Cardiac septum (tissue), 1 donor: ENCODE measurements at regions not wholly inside any gene's neighbourhood (a gene's known extent, or its start where the extent isn't known, plus 50 kb on each side); places are given as distances from the start of the nearest gene placed in this dataset.
"Not testable (repeated sequence)": the region's sequence is repeated elsewhere in the genome, so short reads cannot be mapped to it uniquely, and the experiment has no call there.

Experiments
- DNase-seq: peaks from one replicate; pipeline ENCODE4 v3.0.0-alpha.2; 2020; ENCODE audit warnings: low spot score
- intact Hi-C: fragments of 100-400 bp; cut with DNase I; formaldehyde crosslinking; loops from one replicate; pipeline ENCODE4 v1.14.0; 2022
- donor health status: DM: no; HTN: no; CAD: no.

DNA sequence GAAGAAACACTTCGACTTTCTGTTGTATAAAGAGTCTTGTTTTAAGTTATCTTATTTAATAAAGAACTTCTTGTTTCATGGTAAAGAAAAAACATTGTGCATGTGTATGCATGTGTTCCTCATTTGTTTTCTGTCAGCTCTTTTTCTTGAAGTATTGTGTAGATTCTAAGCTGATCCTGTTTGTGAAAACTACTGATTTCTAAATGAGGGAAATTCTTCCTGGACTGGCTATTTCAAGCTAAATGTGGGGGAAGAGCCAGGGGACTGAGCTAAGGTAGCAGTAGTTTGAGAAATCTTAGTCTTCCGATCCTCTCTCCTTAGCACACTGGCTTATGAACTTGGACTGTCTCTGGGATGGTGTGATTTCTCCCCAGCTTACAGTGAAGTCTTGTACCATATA, 56.4 kb upstream of the RBMS1 start:
- intact Hi-C loops = no loop called here
- no peak for DNase-seq

DNA sequence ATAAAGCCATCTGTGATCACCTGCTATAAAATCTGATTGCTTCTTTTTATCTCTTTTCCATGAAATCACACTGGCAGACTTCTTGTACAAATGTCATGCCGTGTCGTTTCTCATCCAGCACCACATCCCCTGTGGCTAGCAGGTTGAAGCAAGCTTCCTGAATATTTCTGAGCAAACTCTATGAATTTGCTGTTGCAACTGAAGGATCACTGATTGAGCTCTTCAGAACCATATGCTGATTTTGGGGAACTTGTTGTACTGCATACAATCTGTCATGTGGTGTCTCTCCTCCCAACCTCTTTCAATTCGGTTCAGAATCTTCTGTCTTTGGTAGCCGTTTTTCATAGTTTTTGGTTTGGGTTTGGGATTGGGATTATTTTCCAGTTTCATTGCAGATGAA, 57.7 kb upstream of the RBMS1 start:
- intact Hi-C loops = no loop called here
- DNase-seq = no peak

DNA sequence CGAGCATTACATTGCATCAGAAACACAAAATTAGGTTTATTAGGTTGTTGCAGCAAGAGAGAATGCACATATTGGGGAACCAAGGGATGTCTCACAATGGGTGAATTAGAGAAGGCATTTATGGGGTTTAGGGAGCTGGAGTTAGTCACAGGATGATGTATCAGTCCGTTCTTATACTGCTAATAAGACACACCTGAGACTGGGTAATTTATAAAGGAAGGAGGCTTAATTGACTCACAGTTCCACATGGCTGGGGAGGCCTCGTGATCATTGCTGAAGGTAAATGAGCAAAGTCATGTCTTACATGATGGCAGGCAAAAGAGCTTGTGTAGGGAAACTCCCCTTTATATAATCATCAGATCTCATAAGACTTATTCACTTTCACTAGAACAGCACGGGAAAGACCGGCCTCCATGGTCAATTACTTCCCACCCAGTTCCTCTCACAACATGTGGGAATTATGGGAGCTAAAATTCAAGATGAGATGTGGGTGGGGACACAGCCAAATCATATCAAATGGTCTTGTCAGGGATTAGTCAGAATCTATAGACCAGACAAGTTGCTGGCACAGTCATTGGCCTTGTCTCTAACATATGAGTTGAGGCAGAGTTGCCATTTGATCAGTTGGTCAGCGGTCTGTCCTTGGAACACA, 61.9 kb upstream of the RBMS1 start:
- no peak for DNase-seq
- intact Hi-C loops = no loop called here

DNA sequence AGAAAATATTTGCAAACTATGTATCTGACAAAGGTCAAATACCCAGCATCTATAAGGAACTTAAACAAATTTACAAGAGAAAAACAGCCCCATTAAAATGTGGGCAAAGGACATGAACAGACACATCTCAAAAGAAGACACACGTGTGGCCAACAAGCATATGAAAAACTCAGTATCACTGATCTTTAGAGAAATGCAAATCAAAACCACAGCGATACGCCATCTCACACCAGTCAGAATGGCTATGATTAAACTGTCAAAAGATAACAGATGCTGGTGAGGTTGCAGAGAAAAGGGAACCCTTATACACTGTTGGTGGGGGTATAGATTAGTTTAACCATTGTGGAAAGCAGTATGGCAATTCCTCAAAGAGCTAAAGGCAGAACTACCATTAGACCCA, 64.3 kb upstream of the RBMS1 start:
- no peak for DNase-seq
- intact Hi-C loops = no loop called here

DNA sequence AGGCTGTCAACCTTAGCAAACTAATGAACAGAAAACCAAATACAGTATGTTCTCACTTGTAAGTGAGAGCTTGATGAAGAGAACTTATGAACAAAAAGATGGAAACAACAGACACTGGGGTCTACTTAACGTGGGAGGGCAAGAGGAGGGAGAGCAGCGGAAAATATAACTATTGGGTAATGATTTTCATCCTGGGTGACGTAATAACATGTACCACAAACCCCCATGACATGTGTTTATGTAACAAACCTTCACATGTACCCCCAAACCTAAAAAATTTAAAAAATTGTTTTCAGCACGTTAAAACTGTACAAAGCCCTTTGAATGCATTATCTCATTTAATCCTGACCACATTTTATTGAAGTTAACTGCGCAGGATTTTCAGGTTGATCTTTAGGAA, 64.9 kb upstream of the RBMS1 start:
- no peak for DNase-seq
- intact Hi-C loops = no loop called here

DNA sequence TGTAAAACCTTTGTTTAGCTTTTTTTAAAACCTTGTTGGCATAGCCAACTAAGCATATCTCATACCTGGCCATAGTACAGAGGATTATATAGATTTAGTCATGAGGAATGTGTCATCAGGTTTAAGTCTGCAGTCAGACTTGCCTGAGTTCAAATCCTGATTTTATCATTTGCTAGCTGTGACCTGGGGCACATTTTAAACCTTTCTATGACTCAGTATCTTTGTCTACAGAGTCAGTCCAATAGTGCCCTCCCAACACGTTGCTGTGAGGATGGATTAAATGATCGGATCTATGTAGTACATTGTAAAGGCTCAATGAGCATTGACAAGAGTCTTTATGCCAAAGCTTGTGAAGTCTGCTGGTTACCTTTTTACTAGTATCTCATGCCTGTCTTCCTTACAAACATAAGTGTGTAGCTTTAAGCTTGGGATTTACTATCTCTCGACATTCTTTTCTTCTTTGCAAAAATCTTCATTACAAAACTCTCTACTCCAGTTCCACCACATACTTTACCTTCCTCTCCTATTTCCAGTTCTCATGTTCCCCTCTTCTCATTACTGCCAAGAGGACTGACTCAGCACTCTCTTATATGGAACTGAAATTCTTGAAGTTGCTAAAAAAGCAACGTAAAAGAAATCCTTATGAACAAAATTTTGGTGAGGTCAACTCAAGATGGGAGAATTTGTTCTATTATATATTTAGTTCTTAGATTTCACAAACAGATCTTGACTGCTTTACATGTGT, 68.1 kb upstream of the RBMS1 start:
- intact Hi-C loops = no loop called here
- no peak for DNase-seq

DNA sequence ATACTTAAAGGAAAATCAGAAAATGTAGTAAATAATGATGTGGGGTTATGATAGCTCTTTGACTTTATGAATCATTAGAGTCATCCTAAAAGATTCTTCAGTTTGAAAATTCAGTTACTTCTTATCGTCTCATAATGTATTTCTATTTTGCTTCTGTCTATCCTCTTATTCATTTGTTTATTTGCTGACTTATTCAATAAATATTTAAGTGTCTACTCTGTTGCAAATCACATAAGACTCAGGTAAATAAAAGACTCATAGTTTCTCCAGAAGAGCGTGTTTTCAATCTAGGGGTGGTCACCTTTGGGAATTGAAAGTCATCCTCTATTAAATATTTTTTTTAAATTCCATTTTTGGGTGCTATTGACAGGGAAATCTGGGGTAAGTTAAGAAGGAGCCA, 69.1 kb upstream of the RBMS1 start:
- intact Hi-C loops = no loop called here
- DNase-seq = no peak

DNA sequence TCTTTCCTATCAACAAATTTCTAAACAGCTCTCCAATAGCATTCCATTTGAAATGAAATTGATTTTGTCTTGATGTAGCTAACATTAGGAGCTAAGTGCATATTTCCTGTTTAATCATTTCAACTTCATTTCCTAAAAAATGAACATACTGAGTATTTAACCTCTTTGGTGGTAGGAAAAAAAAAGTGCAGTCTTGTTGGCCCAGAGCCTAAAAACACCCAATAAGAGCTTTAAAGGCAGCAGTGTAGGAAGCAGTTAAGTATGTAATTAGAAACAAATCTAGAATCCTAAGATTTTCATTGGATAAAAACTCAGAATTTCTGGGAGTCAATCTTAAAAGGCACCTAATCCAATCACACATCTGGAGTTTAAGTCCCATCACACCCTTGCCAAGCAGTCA, 71.0 kb upstream of the RBMS1 start:
- intact Hi-C loops = no loop called here
- DNase-seq = no peak

DNA sequence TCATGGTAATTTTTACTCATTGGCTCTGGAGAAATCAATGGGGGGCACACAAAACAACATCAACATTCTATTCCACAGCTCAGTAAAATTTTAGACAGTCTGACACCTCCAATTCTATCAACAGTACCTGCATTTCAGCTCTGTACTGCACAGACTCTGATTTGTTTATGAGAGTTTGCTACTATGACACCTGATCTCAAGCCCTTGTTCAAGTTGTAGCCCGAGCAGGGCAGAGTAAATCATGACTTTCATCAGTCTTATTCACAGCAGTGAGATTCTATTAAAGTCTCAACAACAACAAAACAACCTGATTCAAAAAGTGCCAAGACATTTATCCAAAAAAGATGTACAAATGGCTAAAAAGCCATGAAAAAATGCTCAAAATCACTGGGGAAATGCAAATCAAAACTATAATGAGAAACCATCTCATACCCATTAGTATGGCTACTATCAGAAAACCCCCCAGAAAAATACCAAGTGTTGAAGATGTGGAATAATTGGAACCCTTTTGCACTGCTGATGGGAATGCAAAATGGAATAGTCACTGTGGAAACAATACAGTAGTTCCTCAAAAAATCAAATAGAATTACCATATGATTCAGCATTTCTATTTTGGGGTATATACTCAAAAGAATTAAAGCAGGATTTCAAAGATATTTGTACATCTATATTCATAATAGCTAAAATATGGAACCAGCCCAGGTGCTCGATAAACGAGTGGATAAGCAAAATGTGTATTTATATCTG, 71.7 kb upstream of the RBMS1 start:
- no peak for DNase-seq
- intact Hi-C loops = no loop called here

GRCh38 chr2:160566717-160567116, 73.1 kb upstream of the RBMS1 start:
- intact Hi-C loops = no loop called here
- no peak for DNase-seq

DNA sequence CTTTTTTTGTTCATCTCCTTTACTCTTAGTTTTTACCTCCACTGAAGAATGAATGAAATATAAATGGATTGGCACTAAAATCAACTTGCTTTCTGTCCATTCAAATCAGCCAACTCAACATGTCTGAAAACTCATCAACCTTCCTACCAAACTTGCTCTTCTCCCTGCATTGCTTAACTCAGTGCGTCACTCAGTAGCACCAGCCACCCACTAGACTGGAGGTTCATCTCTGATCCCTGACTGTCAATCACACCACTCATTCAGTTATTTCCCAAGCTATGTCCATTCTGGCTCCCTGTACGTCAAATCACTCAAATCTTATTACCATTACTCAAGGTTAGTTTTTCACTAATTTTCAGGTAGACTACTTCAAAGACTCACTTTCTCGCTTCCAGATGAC, 75.2 kb upstream of the RBMS1 start:
- no peak for DNase-seq
- intact Hi-C loops = no loop called here

GRCh38 chr2:160570376-160570775, 76.8 kb upstream of the RBMS1 start:
- intact Hi-C loops = loop anchor here (5.0 kb wide), 1 partner anchor 183 kb away; no protein-coding TSS in a partner anchor
- DNase-seq = no peak

- intact Hi-C loops = loop anchor here (5.0 kb wide), 1 partner anchor 187 kb away; no protein-coding TSS in a partner anchor
- DNase-seq = no peak
These were observed 81.0 kb upstream of the RBMS1 start for GRCh38 chr2:160574468-160575140.

GRCh38 chr2:160575368-160575767, 81.8 kb upstream of the RBMS1 start:
- DNase-seq = no peak
- intact Hi-C loops = no loop called here

DNA sequence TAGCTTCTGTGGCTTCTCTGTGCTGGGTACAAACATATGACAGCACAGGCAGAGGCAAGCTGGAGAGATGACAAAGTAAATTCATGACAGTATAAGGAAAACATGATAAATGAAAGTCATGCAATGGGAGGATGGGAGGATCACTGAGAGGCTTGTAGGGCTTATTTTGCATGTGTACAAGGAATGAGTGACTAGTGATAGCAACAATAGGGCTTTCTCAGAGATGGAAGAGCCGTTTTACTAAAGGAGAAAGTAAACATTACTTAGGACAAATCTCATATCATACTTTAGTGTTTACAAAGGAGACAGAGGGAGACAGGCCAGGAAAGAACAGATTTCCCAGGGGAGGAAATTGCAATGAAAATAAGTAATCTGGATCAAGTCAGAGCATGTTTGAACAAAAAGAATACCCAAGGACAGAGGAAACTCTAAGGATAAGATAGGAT, 82.5 kb upstream of the RBMS1 start:
- intact Hi-C loops = no loop called here
- DNase-seq = no peak

- DNase-seq, intact Hi-C loops: not testable (repeated sequence)
These were observed 83.5 kb upstream of the RBMS1 start for GRCh38 chr2:160577081-160577480.

DNA sequence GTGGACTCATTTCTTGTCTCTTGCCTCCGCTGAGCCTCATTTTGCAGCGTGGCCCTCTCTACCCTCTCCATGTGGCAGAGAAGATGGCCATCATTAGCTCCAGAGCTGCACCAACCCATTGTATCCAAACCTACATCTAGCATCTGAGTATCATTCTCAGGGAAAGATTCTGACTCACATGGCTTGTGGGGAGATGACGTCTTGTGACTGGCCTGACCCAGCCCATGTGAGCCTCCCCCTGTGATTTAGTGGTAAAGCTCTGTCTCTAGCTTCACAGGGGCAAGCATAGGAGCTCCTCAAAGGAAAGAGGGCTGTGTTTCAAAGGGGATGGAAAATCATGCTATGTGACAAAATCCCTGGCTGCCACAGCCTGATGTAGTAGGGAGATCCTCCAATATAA, 87.4 kb upstream of the RBMS1 start:
- no peak for DNase-seq
- intact Hi-C loops = no loop called here

DNA sequence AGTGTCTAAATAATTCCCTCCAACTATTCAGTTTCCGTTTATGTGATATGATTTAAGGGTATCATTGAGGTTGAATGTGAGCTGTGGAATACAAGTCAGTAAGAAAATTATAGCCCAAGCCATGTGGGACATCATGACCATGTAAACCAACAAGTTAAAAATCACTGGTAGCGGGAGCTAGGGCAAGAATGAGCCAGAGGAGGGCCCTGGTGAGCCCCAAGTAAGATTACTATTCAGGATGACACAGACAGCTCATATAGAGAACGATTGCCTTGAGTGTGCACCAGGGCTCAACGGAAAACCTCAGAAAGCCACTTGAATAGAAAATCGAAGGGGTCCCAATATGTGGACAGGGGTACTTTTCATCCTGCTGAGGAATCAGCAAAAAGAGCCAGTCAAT, 87.8 kb upstream of the RBMS1 start:
- intact Hi-C loops = no loop called here
- no peak for DNase-seq

DNA sequence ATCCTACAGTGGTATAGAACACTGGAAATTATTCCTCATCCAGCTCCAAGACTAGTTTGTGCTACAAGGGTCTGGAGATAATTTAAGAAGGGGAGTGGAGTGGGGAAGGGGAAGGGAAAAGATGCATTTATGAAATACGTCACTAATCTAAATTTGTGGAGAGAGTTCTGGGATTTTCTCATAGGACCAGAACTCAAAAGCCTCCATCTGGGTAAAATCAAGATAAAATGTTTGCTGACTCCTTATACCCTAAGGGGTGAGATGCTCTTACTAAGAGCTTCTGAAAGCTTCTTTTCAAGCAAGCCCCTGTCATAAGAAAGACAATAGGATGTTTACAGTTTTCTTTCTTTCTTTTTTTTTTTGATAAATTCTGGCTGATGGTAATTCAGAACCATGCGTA, 88.5 kb upstream of the RBMS1 start:
- intact Hi-C loops = no loop called here
- no peak for DNase-seq

- no peak for DNase-seq
- intact Hi-C loops = no loop called here
These were observed 89.0 kb upstream of the RBMS1 start for GRCh38 chr2:160582490-160583145.
